ENCODE measurements at regions not wholly inside any gene's neighbourhood (a gene's known extent, or its start where the extent isn't known, plus 50 kb on each side); places are given as distances from the start of the nearest gene placed in this dataset.

GRCh38 chr12:73964641-73965040, 573.0 kb upstream of the ATXN7L3B start:
- Histone ChIP-seq H3K9me3 (ENCODE audit: low read depth) (no peaks in the 10 kb centered on the region), H3K9me2 (replicated peaks; ENCODE audit: insufficient read depth) (no peaks in the 10 kb centered on the region), H3K4me1 (ENCODE audit: insufficient read depth) (no peaks in the 10 kb centered on the region), H3K36me3 (replicated peaks; ENCODE audit: insufficient read depth, low read depth) (no peaks in the 10 kb centered on the region), H3K79me2 (no peaks in the 10 kb centered on the region), H4K20me1 (ENCODE audit: insufficient read depth, poor library complexity, severe bottlenecking) (no peaks in the 10 kb centered on the region), H3K27me3 (no peaks in the 10 kb centered on the region), H3K4me3 (no peak overlapping the region), H3K27ac (no peak overlapping the region), H3K4me2 (no peak overlapping the region), H2AFZ (no peak overlapping the region)
- TF ChIP-seq CTCF (IDR thresholded peaks at IDR 0.05; ENCODE audit: poor library complexity) (no peak), EZH2phosphoT487 (IDR thresholded peaks at IDR 0.05; ENCODE audit: low read depth, severe bottlenecking, unreplicated experiment) (no peak), EZH2 (IDR thresholded peaks at IDR 0.05; ENCODE audit: borderline replicate concordance) (no peak)
- 78% methylated on average over 3 of the region's 3 CpGs for WGBS (ENCODE audit: low lambda C conversion rate, missing lambda C conversion rate)
- no peak for DNase-seq (ENCODE audit: low spot score)

DNA sequence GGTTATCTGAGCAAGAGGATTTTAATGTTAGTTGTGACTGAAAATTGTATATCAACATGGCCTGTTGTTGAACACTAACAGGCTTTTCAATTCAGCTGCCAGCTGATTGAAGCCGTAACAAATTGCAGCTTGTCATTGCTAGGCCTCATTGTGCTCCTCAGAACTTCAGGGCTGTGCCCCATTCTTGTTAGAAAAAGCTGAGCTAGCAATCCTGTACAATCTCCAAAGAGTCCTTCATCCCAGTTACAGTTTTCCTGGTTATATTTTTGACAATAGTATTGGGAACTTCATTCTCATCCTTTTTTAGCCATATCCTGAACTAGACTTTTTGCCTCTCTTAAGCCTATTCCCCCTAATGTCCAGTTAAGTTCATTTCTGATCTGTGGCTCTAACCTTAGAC, 564.1 kb upstream of the ATXN7L3B start:
- Histone ChIP-seq H3K9me2 (replicated peaks; ENCODE audit: insufficient read depth) (no peaks in the 10 kb centered on the region), H3K36me3 (replicated peaks; ENCODE audit: insufficient read depth, low read depth) (no peaks in the 10 kb centered on the region), H3K4me1 (ENCODE audit: insufficient read depth) (no peaks in the 10 kb centered on the region), H3K27me3 (no peaks in the 10 kb centered on the region), H4K20me1 (ENCODE audit: insufficient read depth, poor library complexity, severe bottlenecking) (no peaks in the 10 kb centered on the region), H3K79me2 (no peaks in the 10 kb centered on the region), H3K4me2 (no peak overlapping the region), H3K9me3 (ENCODE audit: low read depth) (no peaks in the 10 kb centered on the region), H3K4me3 (no peak overlapping the region), H3K27ac (no peak overlapping the region), H2AFZ (no peak overlapping the region)
- DNase-seq (ENCODE audit: low spot score): no peak
- TF ChIP-seq CTCF (IDR thresholded peaks at IDR 0.05; ENCODE audit: poor library complexity): no peak
- TF ChIP-seq EZH2 (IDR thresholded peaks at IDR 0.05; ENCODE audit: borderline replicate concordance): no peak
- TF ChIP-seq EZH2phosphoT487 (IDR thresholded peaks at IDR 0.05; ENCODE audit: low read depth, severe bottlenecking, unreplicated experiment): no peak
- 96% methylated on average over 1 of the region's 1 CpG for WGBS (ENCODE audit: low lambda C conversion rate, missing lambda C conversion rate)

DNA sequence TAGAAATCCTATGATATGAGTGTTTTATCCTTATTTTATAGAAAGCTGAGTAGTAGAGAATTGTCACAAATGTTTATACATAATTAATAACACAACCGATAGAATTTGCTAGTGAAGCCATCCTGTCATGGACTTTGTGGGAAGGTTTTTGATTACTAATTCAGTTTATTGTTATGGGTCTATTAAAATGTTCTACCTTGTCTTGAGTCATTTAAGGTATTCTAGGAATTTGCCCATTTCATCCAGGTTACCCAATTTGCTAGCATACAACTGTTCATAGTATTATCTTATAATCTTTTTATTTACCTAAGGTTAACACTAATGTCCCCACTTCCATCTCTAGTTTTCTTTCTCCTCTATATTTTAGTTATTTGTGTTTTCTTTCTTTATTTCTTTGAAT, 553.1 kb upstream of the ATXN7L3B start:
- H3K4me1 ChIP-seq (ENCODE audit: insufficient read depth): no peaks in the 10 kb centered on the region
- TF ChIP-seq EZH2phosphoT487 (IDR thresholded peaks at IDR 0.05; ENCODE audit: low read depth, severe bottlenecking, unreplicated experiment) (no peak), EZH2 (IDR thresholded peaks at IDR 0.05; ENCODE audit: borderline replicate concordance) (no peak), CTCF (IDR thresholded peaks at IDR 0.05; ENCODE audit: poor library complexity) (no peak)
- 89% methylated on average over 1 of the region's 1 CpG for WGBS (ENCODE audit: low lambda C conversion rate, missing lambda C conversion rate)

GRCh38 chr12:73991138-73991537, 546.5 kb upstream of the ATXN7L3B start:
- Histone ChIP-seq H3K36me3 (replicated peaks; ENCODE audit: insufficient read depth, low read depth) (no peaks in the 10 kb centered on the region), H2AFZ (no peak overlapping the region), H3K9me3 (ENCODE audit: low read depth) (no peaks in the 10 kb centered on the region), H3K27me3 (no peaks in the 10 kb centered on the region), H4K20me1 (ENCODE audit: insufficient read depth, poor library complexity, severe bottlenecking) (no peaks in the 10 kb centered on the region), H3K27ac (no peak overlapping the region), H3K4me3 (no peak overlapping the region), H3K9me2 (replicated peaks; ENCODE audit: insufficient read depth) (no peaks in the 10 kb centered on the region), H3K4me2 (no peak overlapping the region), H3K79me2 (no peaks in the 10 kb centered on the region), H3K4me1 (ENCODE audit: insufficient read depth) (no peaks in the 10 kb centered on the region)
- WGBS (ENCODE audit: low lambda C conversion rate, missing lambda C conversion rate): 71% methylated on average over 3 of the region's 3 CpGs
- no peak for TF ChIP-seq CTCF (IDR thresholded peaks at IDR 0.05; ENCODE audit: poor library complexity)
- no peak for TF ChIP-seq EZH2phosphoT487 (IDR thresholded peaks at IDR 0.05; ENCODE audit: low read depth, severe bottlenecking, unreplicated experiment)
- no peak for TF ChIP-seq EZH2 (IDR thresholded peaks at IDR 0.05; ENCODE audit: borderline replicate concordance)
- no peak for DNase-seq (ENCODE audit: low spot score)

More for the DNA sequence above, 553.1 kb upstream of the ATXN7L3B start:
- no peaks in the 10 kb centered on the region for H3K36me3 ChIP-seq (replicated peaks; ENCODE audit: insufficient read depth, low read depth)
- no peaks in the 10 kb centered on the region for H3K27me3 ChIP-seq
- no peak overlapping the region for H3K4me2 ChIP-seq
- H3K27ac ChIP-seq: no peak overlapping the region
- no peak overlapping the region for H3K4me3 ChIP-seq
- H3K79me2 ChIP-seq: no peaks in the 10 kb centered on the region
- H3K9me2 ChIP-seq (replicated peaks; ENCODE audit: insufficient read depth): no peaks in the 10 kb centered on the region
- H2AFZ ChIP-seq: no peak overlapping the region
- H4K20me1 ChIP-seq (ENCODE audit: insufficient read depth, poor library complexity, severe bottlenecking): no peaks in the 10 kb centered on the region
- H3K9me3 ChIP-seq (ENCODE audit: low read depth): no peaks in the 10 kb centered on the region
- no peak for DNase-seq (ENCODE audit: low spot score)

Data from hepatocyte (in vitro differentiated cells).